ENCODE measurements at regions not wholly inside any gene's neighbourhood (a gene's known extent, or its start where the extent isn't known, plus 50 kb on each side); places are given as distances from the start of the nearest gene placed in this dataset.

- no peak for TF ChIP-seq POLR2A (IDR thresholded peaks at IDR 0.05; ENCODE audit: low read depth, low read length)
- no peak for TF ChIP-seq CTCF (conservative IDR thresholded peaks at IDR 0.05; ENCODE audit: low read depth, low read length)
- no peak for TF ChIP-seq RAD21 (IDR thresholded peaks at IDR 0.05; ENCODE audit: low read length)
- TF ChIP-seq MXI1 (IDR thresholded peaks at IDR 0.05; ENCODE audit: borderline replicate concordance, low read depth, low read length), result no peak
- TF ChIP-seq BHLHE40 (IDR thresholded peaks at IDR 0.05; ENCODE audit: low read depth, low read length), result no peak
- no peak for TF ChIP-seq CHD1 (IDR thresholded peaks at IDR 0.05; ENCODE audit: low read depth, low read length)
- no peak for TF ChIP-seq USF2 (IDR thresholded peaks at IDR 0.05; ENCODE audit: low read depth, low read length)
Measured at GRCh38 chr5:41648996-41649395, 138.6 kb upstream of the PLCXD3 start.
